Skin epidermis (tissue), 12 donors: ENCODE measurements at regions not wholly inside any gene's neighbourhood (a gene's known extent, or its start where the extent isn't known, plus 50 kb on each side); places are given as distances from the start of the nearest gene placed in this dataset.

Experiments used
- H3K27ac ChIP-seq, 21 experiments: fragments of 200-600 bp; sonication (generic) in 11 of 21; one replicate each; pipeline ENCODE4 v1.5.0; 2020; ENCODE audit warnings: mild to moderate bottlenecking in 3 of 21, inconsistent platforms in 2 of 21, moderate library complexity in 2 of 21
- H3K4me3 ChIP-seq, 7 experiments: fragments of 200-600 bp; sonication (generic) in 2 of 7; one replicate each; pipeline ENCODE4 v1.5.0; 2020; ENCODE audit warnings: inconsistent platforms in 2 of 7, mild to moderate bottlenecking in 2 of 7, moderate library complexity in 1 of 7

- no peak overlapping the region for H3K4me3 ChIP-seq
- no peak overlapping the region for H3K27ac ChIP-seq
Observed at GRCh38 chr11:28461846-28462245, 353.7 kb downstream of the METTL15 start.

- Histone ChIP-seq H3K27ac (no peak overlapping the region), H3K4me3 (no peak overlapping the region)
Observed at GRCh38 chr11:28461338-28461737, 353.1 kb downstream of the METTL15 start.

GRCh38 chr11:28460348-28460747 is 352.2 kb downstream of the METTL15 start:
- no peak overlapping the region for H3K27ac ChIP-seq
- H3K4me3 ChIP-seq: no peak overlapping the region

GRCh38 chr11:28459912-28460311 is 351.7 kb downstream of the METTL15 start:
- H3K27ac ChIP-seq: no peak overlapping the region
- no peak overlapping the region for H3K4me3 ChIP-seq

GRCh38 chr11:28457481-28458065 is 349.4 kb downstream of the METTL15 start:
- H3K4me3 ChIP-seq: no peak overlapping the region

GRCh38 chr11:28448186-28448585 is 340.0 kb downstream of the METTL15 start:
- Histone ChIP-seq H3K4me3 (no peak overlapping the region), H3K27ac (no peak overlapping the region)

More at GRCh38 chr11:28457481-28458065, 349.4 kb downstream of the METTL15 start:
- no peak overlapping the region for H3K27ac ChIP-seq

- no peak overlapping the region for H3K4me3 ChIP-seq
- no peak overlapping the region for H3K27ac ChIP-seq
Observed at GRCh38 chr11:28447226-28447625, 339.0 kb downstream of the METTL15 start.

GRCh38 chr11:28442131-28442530 is 333.9 kb downstream of the METTL15 start:
- no peak overlapping the region for H3K27ac ChIP-seq
- no peak overlapping the region for H3K4me3 ChIP-seq

- Histone ChIP-seq H3K27ac (no peak overlapping the region), H3K4me3 (no peak overlapping the region)
Observed at GRCh38 chr11:28439403-28439802, 331.2 kb downstream of the METTL15 start.

- no peak overlapping the region for H3K4me3 ChIP-seq
- H3K27ac ChIP-seq: no peak overlapping the region
Observed at GRCh38 chr11:28420099-28420498, 311.9 kb downstream of the METTL15 start.

GRCh38 chr11:28417601-28418323 is 309.6 kb downstream of the METTL15 start:
- Histone ChIP-seq H3K4me3 (no peak overlapping the region), H3K27ac (no peak overlapping the region)

- no peak overlapping the region for H3K27ac ChIP-seq
- no peak overlapping the region for H3K4me3 ChIP-seq
Observed at GRCh38 chr11:28412029-28412428, 303.8 kb downstream of the METTL15 start.

- Histone ChIP-seq H3K27ac (no peak overlapping the region), H3K4me3 (no peak overlapping the region)
Observed at GRCh38 chr11:28401446-28401845, 293.3 kb downstream of the METTL15 start.

GRCh38 chr11:28400331-28401100 is 292.3 kb downstream of the METTL15 start:
- H3K27ac ChIP-seq: no peak overlapping the region
- H3K4me3 ChIP-seq: no peak overlapping the region

GRCh38 chr11:28393348-28393747 is 285.2 kb downstream of the METTL15 start:
- Histone ChIP-seq H3K27ac (no peak overlapping the region), H3K4me3 (no peak overlapping the region)

GRCh38 chr11:28384418-28384817 is 276.2 kb downstream of the METTL15 start:
- Histone ChIP-seq H3K27ac (no peak overlapping the region), H3K4me3 (no peak overlapping the region)

GRCh38 chr11:28383456-28383855 is 275.3 kb downstream of the METTL15 start:
- no peak overlapping the region for H3K27ac ChIP-seq
- no peak overlapping the region for H3K4me3 ChIP-seq
